ENCODE measurements at regions not wholly inside any gene's neighbourhood (a gene's known extent, or its start where the extent isn't known, plus 50 kb on each side); places are given as distances from the start of the nearest gene placed in this dataset.

- WGBS (ENCODE audit: extremely low coverage, insufficient read length, low lambda C conversion rate) = no CpG with 5 or more reads among the region's 3 CpGs
- Histone ChIP-seq H3K79me1 (ENCODE audit: insufficient read depth, low read depth, low read length, poor library complexity, severe bottlenecking) (no peaks in the 10 kb centered on the region), H3K27me3 (ENCODE audit: insufficient read depth, low read length) (no peaks in the 10 kb centered on the region), H3K79me2 (ENCODE audit: insufficient read depth, low read length) (no peaks in the 10 kb centered on the region), H3K4me1 (ENCODE audit: insufficient read depth, low read length) (no peaks in the 10 kb centered on the region), H3K4me2 (ENCODE audit: insufficient read depth, insufficient read length, low read length) (no peak overlapping the region), H3K23ac (ENCODE audit: insufficient read length, low read depth, low read length) (no peak overlapping the region), H3K14ac (ENCODE audit: insufficient read depth, low read length) (no peak overlapping the region), H2AFZ (ENCODE audit: low read length) (no peak overlapping the region), H3T11ph (ENCODE audit: low read length) (no peak overlapping the region), H4K20me1 (ENCODE audit: control insufficient read depth, insufficient read depth, insufficient read length) (no peaks in the 10 kb centered on the region), H3K56ac (ENCODE audit: insufficient read length, low read depth, low read length) (no peak overlapping the region), H2BK12ac (ENCODE audit: insufficient read length, low read depth, low read length) (no peak overlapping the region), H4K8ac (replicated peaks; ENCODE audit: insufficient read length, low read depth, low read length) (no peak overlapping the region), H2BK5ac (ENCODE audit: insufficient read length, low read length) (no peak overlapping the region), H2AK5ac (ENCODE audit: insufficient read length, low read length) (no peak overlapping the region), H2BK20ac (ENCODE audit: low read depth, low read length, poor library complexity, severe bottlenecking) (no peak overlapping the region), H2BK15ac (ENCODE audit: low read depth, low read length) (no peak overlapping the region), H3K18ac (ENCODE audit: insufficient read length, low read depth, low read length) (no peak overlapping the region), H3K4ac (ENCODE audit: low read depth, low read length) (no peak overlapping the region), H3K9me3 (ENCODE audit: control insufficient read depth, low read depth, low read length) (peaks cover 8% of the 10 kb centered on the region), H3K27ac (ENCODE audit: insufficient read length, low read depth, low read length) (no peak overlapping the region), H4K91ac (ENCODE audit: insufficient read length, low read depth, low read length) (no peak overlapping the region), H4K5ac (ENCODE audit: insufficient read length, low read depth, low read length) (no peak overlapping the region), H3K9ac (ENCODE audit: extremely low read depth, insufficient read length, low read length) (no peak overlapping the region), H3K23me2 (ENCODE audit: insufficient read length, low read depth, low read length, poor library complexity, severe bottlenecking) (no peaks in the 10 kb centered on the region), H2BK120ac (ENCODE audit: low read depth, low read length, poor library complexity, severe bottlenecking) (no peak overlapping the region)
- Mint-ChIP-seq H3K36me3 (ENCODE audit: insufficient read depth in 1 of 3, low read depth in 3 of 3) (peaks cover 9 to 20% (median 10%) of the 10 kb centered on the region in 3 experiments; a peak in 6 of 7 replicates), H3K4me3 (no peak overlapping the region), H3K27ac (no peak overlapping the region), H3K27me3 (ENCODE audit: low read depth) (no peaks in the 10 kb centered on the region), H3K9me3 (peaks cover 17 to 19% of the 10 kb centered on the region in 2 experiments), H3K4me1 (no peaks in the 10 kb centered on the region)
- TF ChIP-seq CTCF (conservative IDR thresholded peaks at IDR 0.05) = no peak
- no peak for DNase-seq
Observed at GRCh38 chr4:31908261-31908660, 1188.1 kb downstream of the PCDH7 start.

All from H9 (cell line).